Spleen (tissue), 7 donors: ENCODE measurements at regions not wholly inside any gene's neighbourhood (a gene's known extent, or its start where the extent isn't known, plus 50 kb on each side); places are given as distances from the start of the nearest gene placed in this dataset.

Experiments used
- POLR2A ChIP-seq, 3 donors: fragments of 450-650 bp; IDR thresholded peaks; one replicate each; pipeline ENCODE4 v1.5.1; 2017; ENCODE audit warnings: antibody characterized with exemption in 3 of 3, mild to moderate bottlenecking in 1 of 3
- TF ChIP-seq, protein P1 (sequence below), 11 experiments: fragments of 200-600 bp in 7 of 11; fragments of 450-650 bp in 4 of 11; sonication (generic) in 4 of 11; IDR thresholded peaks in 8 of 11; conservative IDR thresholded peaks in 3 of 11; 1 replicate in 7 of 11; 2 replicates in 4 of 11; pipeline versions ENCODE4 v1.4.0 to v1.8.0; 2016 to 2021; ENCODE audit warnings: antibody characterized with exemption in 11 of 11, inconsistent platforms in 4 of 11, mild to moderate bottlenecking in 1 of 11
- donor health status: DM: no; HTN: no; CAD: no; lungs with moderate emphysema.
- donor health status: DM: no; HTN: no; CAD: no.
- donor health status: DM: no; HTN: no; CAD: no.

DNA sequence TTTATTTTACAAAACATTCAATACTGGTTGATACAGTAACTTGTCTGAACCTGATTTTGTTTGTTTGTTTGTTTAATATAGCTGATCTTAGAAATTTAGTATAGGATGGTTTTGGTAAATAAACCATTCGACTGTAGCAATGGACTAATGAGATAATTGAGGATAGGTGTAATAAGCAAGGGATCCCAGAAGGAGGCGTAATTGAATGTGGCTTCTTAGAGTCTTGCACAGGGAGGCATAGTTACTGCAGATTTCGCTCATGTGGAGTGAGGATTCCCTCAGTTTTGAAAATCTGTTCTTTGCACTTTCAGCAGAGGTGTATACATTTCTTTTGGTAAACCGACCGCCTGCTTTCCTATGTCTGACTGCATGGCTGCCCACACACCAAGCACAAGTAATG, 709.6 kb downstream of the SOCS6 start:
- TF ChIP-seq, protein P1, sequence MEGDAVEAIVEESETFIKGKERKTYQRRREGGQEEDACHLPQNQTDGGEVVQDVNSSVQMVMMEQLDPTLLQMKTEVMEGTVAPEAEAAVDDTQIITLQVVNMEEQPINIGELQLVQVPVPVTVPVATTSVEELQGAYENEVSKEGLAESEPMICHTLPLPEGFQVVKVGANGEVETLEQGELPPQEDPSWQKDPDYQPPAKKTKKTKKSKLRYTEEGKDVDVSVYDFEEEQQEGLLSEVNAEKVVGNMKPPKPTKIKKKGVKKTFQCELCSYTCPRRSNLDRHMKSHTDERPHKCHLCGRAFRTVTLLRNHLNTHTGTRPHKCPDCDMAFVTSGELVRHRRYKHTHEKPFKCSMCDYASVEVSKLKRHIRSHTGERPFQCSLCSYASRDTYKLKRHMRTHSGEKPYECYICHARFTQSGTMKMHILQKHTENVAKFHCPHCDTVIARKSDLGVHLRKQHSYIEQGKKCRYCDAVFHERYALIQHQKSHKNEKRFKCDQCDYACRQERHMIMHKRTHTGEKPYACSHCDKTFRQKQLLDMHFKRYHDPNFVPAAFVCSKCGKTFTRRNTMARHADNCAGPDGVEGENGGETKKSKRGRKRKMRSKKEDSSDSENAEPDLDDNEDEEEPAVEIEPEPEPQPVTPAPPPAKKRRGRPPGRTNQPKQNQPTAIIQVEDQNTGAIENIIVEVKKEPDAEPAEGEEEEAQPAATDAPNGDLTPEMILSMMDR (IDR thresholded peaks at IDR 0.05 in 8 of 11, conservative IDR thresholded peaks at IDR 0.05 in 3 of 11): no peak
- no peak for TF ChIP-seq POLR2A (IDR thresholded peaks at IDR 0.05)
